Epidermal melanocyte (primary cell): ENCODE measurements at regions not wholly inside any gene's neighbourhood (a gene's known extent, or its start where the extent isn't known, plus 50 kb on each side); places are given as distances from the start of the nearest gene placed in this dataset.

Experiments
- DNase-seq: peaks from one replicate; pipeline ENCODE4 v3.0.0; 2011; ENCODE audit warnings: low spot score; ENCODE audit not compliant: insufficient read length

- DNase-seq, result no peak
Observed at GRCh38 chr22:48858856-48859255, 968.8 kb downstream of the BRD1 start.

- DNase-seq, result no peak
Observed at GRCh38 chr22:48858121-48858520, 969.6 kb downstream of the BRD1 start.

- no peak for DNase-seq
Observed at GRCh38 chr22:48857202-48857805, 970.4 kb downstream of the BRD1 start.

GRCh38 chr22:48856308-48856615, 971.4 kb downstream of the BRD1 start:
- DNase-seq, result no peak

GRCh38 chr22:48855593-48856307, 971.9 kb downstream of the BRD1 start:
- no peak for DNase-seq

DNA sequence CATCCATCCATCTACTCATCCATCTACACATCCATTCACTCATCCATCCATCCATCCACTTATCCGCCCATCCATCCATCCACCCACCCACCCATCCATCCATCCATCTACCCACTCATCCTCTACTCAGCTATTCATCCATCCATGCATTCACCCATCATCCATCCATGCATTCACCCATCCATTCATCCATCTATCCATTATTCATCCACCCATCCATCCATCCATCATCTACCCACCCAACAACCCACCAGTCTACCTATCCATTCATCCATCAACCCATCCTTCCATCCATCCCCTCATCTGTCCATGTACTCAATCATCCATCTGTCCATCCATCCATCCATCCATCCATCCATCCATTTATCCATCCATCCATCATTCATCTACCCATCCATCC, 972.7 kb downstream of the BRD1 start:
- DNase-seq, result no peak

- no peak for DNase-seq
Observed at GRCh38 chr22:48853627-48854240, 973.9 kb downstream of the BRD1 start.

DNA sequence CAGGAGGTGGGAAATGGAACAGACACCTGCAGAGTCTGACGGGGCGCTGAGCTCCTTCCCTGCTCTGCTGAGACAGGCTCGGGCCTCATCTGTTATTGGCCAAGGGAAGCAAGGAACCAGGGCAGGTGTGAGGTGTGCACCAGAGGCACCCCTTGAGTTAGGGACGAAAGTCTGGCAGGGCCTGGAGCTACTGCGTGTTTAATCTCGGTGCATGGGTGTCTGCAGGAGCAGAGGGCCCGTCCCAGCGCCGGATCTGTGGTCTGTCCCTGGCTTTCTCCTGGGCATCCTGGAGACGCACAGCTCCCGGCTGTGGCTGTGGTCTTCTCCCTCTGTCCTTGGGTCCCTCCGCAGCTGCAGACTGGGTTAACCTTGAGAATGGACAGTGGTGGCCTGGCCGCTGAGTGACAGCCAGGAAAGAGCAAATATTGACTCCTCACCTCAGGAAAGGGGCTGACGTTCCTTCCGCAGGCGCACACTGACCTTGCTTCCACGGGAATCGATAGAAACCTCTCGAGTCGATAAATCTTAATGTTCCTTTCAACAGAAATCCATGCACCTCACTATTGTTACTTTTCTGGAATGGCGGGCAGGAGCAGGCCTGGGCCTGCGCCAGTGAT, 975.6 kb downstream of the BRD1 start:
- DNase-seq, result no peak

GRCh38 chr22:48850658-48851287, 976.9 kb downstream of the BRD1 start:
- no peak for DNase-seq

- DNase-seq, result no peak
Observed at GRCh38 chr22:48849963-48850657, 977.6 kb downstream of the BRD1 start.

- no peak for DNase-seq
Observed at GRCh38 chr22:48849219-48849912, 978.3 kb downstream of the BRD1 start.

DNA sequence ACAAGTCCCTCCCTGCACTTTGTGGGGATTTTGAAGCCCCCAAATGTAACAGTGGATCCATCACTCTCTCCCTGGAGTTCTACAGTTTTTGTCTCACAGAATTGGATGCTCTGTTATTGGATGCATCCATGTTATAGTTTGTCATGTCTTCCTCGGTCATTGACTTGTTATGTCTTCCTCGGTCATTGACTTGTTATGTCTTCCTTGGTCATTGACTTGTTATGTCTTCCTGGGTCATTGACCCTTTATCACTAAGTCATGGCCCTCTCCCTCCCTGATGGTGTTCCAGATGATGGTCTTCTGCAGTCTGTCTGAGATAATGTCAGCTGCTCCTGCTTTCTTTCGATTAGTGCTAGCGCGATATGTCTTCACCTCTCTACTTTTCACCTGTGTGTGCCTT, 981.5 kb downstream of the BRD1 start:
- DNase-seq, result no peak

DNA sequence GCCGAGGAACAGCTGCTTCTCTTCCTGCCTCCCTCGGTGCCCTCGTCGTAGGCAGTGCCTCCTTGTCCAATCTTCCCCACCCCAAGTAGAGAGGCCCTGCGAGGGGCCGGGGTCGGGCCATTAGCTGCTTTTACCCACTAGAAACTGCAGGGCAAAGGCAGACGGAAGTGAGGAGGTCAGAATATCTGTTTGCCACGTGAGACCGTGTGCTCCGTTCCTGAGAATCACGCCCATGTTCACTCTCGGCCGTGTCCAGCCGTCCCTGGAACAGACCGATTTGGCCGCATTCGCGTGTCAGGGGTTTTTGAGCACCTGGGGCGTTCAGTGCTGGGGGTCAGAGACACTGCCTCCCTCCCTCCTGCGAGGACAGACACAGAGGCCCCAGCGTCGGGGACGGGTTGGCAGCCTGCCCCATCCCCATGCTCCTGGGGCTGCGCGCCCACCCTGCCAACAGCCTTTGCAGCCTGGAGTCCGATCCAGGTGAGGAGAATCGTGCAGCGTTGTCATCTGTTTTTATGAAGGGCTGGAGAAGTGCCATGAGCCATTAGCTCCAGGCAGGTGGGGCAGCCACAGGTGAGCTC, 982.2 kb downstream of the BRD1 start:
- no peak for DNase-seq

DNA sequence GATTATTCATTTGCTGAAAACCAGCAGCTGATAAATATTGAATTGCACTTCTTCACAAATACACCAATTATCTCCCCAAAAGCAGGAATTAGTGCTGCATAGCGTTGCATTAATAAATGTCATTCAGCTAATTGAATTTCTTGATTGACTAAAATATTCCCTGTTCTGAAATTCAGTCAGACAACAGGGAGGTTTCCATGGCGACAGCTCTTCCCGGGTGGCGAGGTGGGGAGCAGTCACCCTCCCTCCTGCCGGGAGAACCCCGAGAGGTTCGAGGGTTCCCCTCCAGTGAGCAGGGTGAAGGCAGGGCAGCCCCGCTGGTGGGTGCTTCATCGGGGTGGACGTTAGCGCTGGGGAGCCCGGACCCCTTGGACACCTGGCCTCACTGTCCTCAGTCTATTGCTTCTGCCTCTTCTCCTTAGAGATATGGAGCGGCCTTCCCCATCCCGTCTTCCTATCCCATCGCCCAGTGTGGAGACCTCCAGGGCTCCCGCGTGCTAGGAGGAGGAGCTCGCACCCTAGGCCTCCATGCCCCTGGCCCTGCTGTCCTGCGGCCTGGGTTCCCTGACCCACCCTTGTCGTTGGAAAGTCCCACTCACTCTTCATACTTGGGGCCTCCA, 983.5 kb downstream of the BRD1 start:
- no peak for DNase-seq

DNA sequence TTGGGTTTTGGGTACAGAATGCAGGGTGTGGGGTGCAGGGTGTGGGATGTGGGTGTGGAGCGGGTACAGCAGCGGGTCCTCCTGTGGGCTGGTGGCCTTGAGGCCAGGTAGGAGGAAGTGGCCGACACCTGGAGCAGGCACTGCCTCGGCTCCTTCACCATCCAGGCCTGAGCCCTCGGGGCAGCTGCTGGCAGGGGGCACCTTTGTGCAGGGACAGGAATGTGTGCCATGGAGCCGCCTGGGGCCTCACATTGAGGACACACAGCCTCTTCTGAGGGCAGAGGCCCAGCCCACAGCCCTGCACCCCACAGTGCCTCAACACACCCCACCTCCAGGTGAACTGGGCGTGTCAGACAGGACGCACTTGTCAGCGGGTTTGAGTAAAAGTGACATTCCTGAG, 984.0 kb downstream of the BRD1 start:
- no peak for DNase-seq

DNA sequence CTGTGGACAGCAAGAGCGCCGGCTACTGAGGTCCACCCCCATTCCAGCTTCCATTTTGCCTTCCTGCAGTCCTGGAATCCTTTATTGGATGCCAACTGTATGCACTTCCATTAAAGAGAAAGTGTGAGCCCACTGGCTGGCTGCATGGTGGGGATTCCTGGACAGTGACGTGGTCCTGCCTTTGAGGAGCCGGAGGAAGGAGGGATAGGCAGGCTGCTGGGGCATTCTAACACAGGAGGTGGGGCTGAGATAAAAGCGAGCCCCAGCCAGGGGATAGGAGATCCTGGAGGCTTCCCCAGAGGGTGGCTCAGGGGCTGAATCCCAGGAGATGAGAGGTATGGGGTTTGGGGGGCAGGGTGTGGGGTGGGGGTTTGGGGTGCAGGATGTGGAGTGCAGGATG, 984.7 kb downstream of the BRD1 start:
- no peak for DNase-seq

DNA sequence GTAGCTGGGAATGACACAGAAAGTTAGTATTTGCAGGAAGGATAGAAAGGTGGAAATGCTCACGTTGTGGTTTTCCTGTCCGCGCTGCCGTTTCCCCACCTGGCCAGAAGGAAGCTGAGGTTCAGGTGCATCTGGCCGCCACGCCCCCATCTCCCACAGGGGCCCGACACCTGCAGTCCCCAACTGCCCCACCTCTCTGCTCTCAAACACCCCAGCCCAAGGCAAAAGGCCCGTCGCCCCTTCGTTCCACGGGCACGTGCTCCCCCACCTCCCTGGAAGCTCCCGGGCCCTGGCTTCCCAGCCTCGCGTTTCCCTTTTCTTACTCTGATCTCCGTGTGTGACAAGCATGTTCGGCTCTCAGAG, 985.1 kb downstream of the BRD1 start:
- no peak for DNase-seq

DNA sequence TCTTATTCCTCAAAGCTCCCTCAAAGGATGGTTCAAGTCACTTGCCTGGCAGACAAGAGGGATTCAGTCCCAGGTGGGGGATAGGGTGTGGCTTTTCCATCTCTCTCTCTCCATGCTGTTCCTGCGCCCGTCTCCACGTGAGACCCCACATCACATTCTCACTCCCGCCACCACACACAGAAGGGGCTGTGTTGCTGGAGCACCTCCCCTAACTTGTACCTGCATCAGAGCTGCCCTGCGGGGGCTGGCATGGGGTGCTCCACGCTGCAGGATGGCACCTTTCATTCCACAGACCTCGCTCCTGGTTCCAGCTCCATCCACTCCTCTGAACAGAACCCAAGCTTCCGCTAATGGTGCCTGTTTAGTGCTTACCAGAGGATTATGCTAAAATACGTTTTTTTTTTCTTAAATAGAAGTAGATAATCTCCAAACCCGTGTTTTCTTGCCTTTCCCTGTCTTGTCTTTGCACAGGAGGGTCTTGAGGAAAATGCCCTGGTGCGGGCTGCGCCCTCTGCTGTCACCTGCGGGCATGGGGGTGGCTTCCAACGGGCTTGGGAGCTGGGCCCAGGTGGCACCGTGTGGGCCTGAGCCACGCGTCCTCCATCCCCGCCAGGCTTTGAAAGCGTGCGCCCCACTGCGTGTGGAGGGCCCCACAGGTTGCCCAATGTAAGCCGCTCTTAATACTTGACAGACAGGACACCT, 985.6 kb downstream of the BRD1 start:
- no peak for DNase-seq

DNA sequence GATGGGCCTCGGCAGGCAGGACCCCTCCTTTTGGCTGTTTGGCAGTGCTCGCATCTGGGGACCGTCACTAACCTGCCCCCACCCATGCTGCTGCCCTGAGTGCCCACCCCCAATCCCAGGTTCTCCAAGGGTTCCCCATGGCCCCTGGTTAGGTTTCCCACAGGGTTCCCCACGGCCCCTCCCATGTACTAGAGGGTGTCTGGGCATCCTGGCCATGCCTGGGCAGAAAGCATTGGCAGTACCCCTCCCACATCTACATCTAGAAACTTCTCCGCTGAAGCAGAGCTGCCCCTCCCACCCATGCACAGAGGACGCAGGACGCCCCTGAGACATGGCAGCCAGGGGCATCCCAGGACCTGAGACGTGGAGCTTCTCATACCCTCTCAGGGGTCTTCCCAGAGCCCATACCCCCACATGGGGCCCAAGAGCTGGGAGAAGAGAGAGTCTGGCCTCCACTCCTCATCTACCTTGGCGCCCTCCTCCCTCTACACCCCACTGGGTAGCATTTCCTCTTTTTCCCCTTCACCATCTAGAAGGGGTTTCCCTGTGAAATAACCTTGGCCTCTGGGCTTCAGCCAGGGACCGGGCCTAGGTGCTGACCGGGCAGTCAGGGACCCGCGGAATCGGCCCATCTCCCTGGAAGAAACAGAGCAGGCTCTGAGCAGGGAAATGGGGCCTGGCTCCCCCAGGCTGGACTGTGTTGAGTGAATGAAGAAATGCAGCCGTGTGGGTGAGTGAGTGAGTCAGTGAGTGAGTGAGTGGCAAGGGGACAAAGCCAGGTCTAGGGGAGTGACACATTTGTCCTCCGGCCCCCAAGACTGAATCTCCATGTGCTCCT, 987.3 kb downstream of the BRD1 start:
- DNase-seq, result no peak
